Tibial nerve (tissue), 4 donors: ENCODE measurements at regions not wholly inside any gene's neighbourhood (a gene's known extent, or its start where the extent isn't known, plus 50 kb on each side); places are given as distances from the start of the nearest gene placed in this dataset.

Source experiments
- DNase-seq, 2 donors: peaks; one replicate each; pipeline ENCODE4 v3.0.0-alpha.2; 2019; ENCODE audit warnings: low spot score in 2 of 2
- H3K27ac ChIP-seq, 4 donors: fragments of 200-600 bp; sonication (generic) in 3 of 4; one replicate each; pipeline ENCODE4 v1.5.1; 2017 to 2019; ENCODE audit warnings: mild to moderate bottlenecking in 1 of 4
- H3K27me3 ChIP-seq, 2 donors: fragments of 200-600 bp; sonication (generic) in 1 of 2; one replicate each; pipeline versions ENCODE4 v1.5.1 to v1.6.0; 2017 to 2019
- H3K36me3 ChIP-seq, 3 donors: fragments of 200-600 bp; sonication (generic); one replicate each; pipeline ENCODE4 v1.5.1; 2018 to 2019
- H3K4me1 ChIP-seq, 4 donors: fragments of 200-600 bp; sonication (generic) in 3 of 4; one replicate each; pipeline ENCODE4 v1.5.1; 2017 to 2019
- H3K4me3 ChIP-seq, 4 donors: fragments of 200-600 bp; sonication (generic) in 3 of 4; one replicate each; pipeline ENCODE4 v1.5.1; 2017 to 2019; ENCODE audit warnings: mild to moderate bottlenecking in 1 of 4, moderate library complexity in 1 of 4
- H3K9me3 ChIP-seq, 4 donors: fragments of 200-600 bp; sonication (generic) in 3 of 4; one replicate each; pipeline ENCODE4 v1.5.1; 2017 to 2019
- CTCF ChIP-seq, 5 experiments: fragments of 200-600 bp in 3 of 5; fragments of 450-650 bp in 2 of 5; sonication (generic) in 3 of 5; IDR thresholded peaks; one replicate each; pipeline ENCODE4 v1.5.1; 2016 to 2019; ENCODE audit warnings: antibody characterized with exemption in 5 of 5, mild to moderate bottlenecking in 3 of 5, moderate library complexity in 2 of 5
- EP300 ChIP-seq, 2 donors: sonication (generic); formaldehyde crosslinking; IDR thresholded peaks; one replicate each; pipeline ENCODE4 v1.6.1; 2017; ENCODE audit warnings: antibody characterized with exemption in 2 of 2, mild to moderate bottlenecking in 1 of 2
- POLR2A ChIP-seq, 2 donors: fragments of 450-650 bp; IDR thresholded peaks; one replicate each; pipeline ENCODE4 v1.6.1; 2017; ENCODE audit warnings: antibody characterized with exemption in 2 of 2, mild to moderate bottlenecking in 2 of 2, moderate library complexity in 2 of 2
- WGBS, 2 donors: methylation state at CpG; one replicate each; pipeline ENCODE4 v1.1.5; 2018; 5-methylcytosine and 5-hydroxymethylcytosine counted together

- 42 to 45% methylated on average over 19 of the region's 19 CpGs for WGBS, 2 donors
Observed at GRCh38 chr1:68293609-68294366, 61.5 kb upstream of the WLS start.

GRCh38 chr1:68293122-68293521, 60.8 kb upstream of the WLS start:
- TF ChIP-seq EP300 (IDR thresholded peaks at IDR 0.05) (no peak), POLR2A (IDR thresholded peaks at IDR 0.05) (no peak), CTCF (IDR thresholded peaks at IDR 0.05) (no peak)
- Histone ChIP-seq H3K27ac (no peak overlapping the region), H3K4me3 (no peak overlapping the region), H3K36me3 (no peaks in the 10 kb centered on the region), H3K9me3 (no peaks in the 10 kb centered on the region), H3K4me1 (peaks cover 0 to 31% (median 3%) of the 10 kb centered on the region in 4 donors), H3K27me3 (no peaks in the 10 kb centered on the region)
- no peak for DNase-seq
- 57 to 59% methylated on average over 5 of the region's 5 CpGs for WGBS, 2 donors

More at GRCh38 chr1:68293609-68294366, 61.5 kb upstream of the WLS start:
- Histone ChIP-seq H3K27me3 (no peaks in the 10 kb centered on the region), H3K9me3 (no peaks in the 10 kb centered on the region), H3K36me3 (no peaks in the 10 kb centered on the region), H3K27ac (peak overlapping the region in 1 of 4 donors; percentile 11), H3K4me3 (peak overlapping the region in 1 of 4 donors; percentile 10), H3K4me1 (peaks cover 0 to 31% (median 3%) of the 10 kb centered on the region in 4 donors)
- no peak for DNase-seq
- TF ChIP-seq POLR2A (IDR thresholded peaks at IDR 0.05) (no peak), CTCF (IDR thresholded peaks at IDR 0.05) (no peak), EP300 (IDR thresholded peaks at IDR 0.05) (no peak)

- Histone ChIP-seq H3K27ac (no peak overlapping the region), H3K27me3 (no peaks in the 10 kb centered on the region), H3K4me1 (peaks cover 0 to 31% (median 3%) of the 10 kb centered on the region in 4 donors), H3K9me3 (no peaks in the 10 kb centered on the region), H3K4me3 (no peak overlapping the region), H3K36me3 (no peaks in the 10 kb centered on the region)
- TF ChIP-seq CTCF (IDR thresholded peaks at IDR 0.05) (no peak), EP300 (IDR thresholded peaks at IDR 0.05) (no peak), POLR2A (IDR thresholded peaks at IDR 0.05) (no peak)
- no peak for DNase-seq
- WGBS, 2 donors = 40 to 52% methylated on average over 2 of the region's 2 CpGs
Observed at GRCh38 chr1:68291688-68292384, 59.5 kb upstream of the WLS start.

- H3K36me3 ChIP-seq = no peaks in the 10 kb centered on the region
- no peak overlapping the region for H3K27ac ChIP-seq
- no peak for DNase-seq
- peaks cover 0 to 10% (median 0%) of the 10 kb centered on the region in 4 donors for H3K4me1 ChIP-seq
- no peak for TF ChIP-seq EP300 (IDR thresholded peaks at IDR 0.05)
- TF ChIP-seq CTCF (IDR thresholded peaks at IDR 0.05) = no peak
- no peak for TF ChIP-seq POLR2A (IDR thresholded peaks at IDR 0.05)
- 52 to 59% methylated on average over 5 of the region's 5 CpGs for WGBS, 2 donors
- H3K9me3 ChIP-seq = no peaks in the 10 kb centered on the region
- H3K27me3 ChIP-seq = no peaks in the 10 kb centered on the region
- no peak overlapping the region for H3K4me3 ChIP-seq
Observed at GRCh38 chr1:68287241-68287640, 54.9 kb upstream of the WLS start.

- H3K27ac ChIP-seq = no peak overlapping the region
- no peaks in the 10 kb centered on the region for H3K27me3 ChIP-seq
- TF ChIP-seq CTCF (IDR thresholded peaks at IDR 0.05) (no peak), EP300 (IDR thresholded peaks at IDR 0.05) (no peak), POLR2A (IDR thresholded peaks at IDR 0.05) (no peak)
- H3K4me3 ChIP-seq = no peak overlapping the region
- no peaks in the 10 kb centered on the region for H3K36me3 ChIP-seq
- no peak for DNase-seq
- H3K4me1 ChIP-seq = no peaks in the 10 kb centered on the region
- 80 to 93% methylated on average over 4 of the region's 4 CpGs for WGBS, 2 donors
- H3K9me3 ChIP-seq = no peaks in the 10 kb centered on the region
Observed at GRCh38 chr1:68285046-68285445, 52.7 kb upstream of the WLS start.
